Iris pigment epithelial cell (primary cell): ENCODE measurements at regions not wholly inside any gene's neighbourhood (a gene's known extent, or its start where the extent isn't known, plus 50 kb on each side); places are given as distances from the start of the nearest gene placed in this dataset.
"Not testable (repeated sequence)": the region's sequence is repeated elsewhere in the genome, so short reads cannot be mapped to it uniquely, and the experiment has no call there.

Source experiments
- DNase-seq: peaks from one replicate; pipeline ENCODE4 v3.0.0-alpha.2; 2011; ENCODE audit warnings: low read depth

DNA sequence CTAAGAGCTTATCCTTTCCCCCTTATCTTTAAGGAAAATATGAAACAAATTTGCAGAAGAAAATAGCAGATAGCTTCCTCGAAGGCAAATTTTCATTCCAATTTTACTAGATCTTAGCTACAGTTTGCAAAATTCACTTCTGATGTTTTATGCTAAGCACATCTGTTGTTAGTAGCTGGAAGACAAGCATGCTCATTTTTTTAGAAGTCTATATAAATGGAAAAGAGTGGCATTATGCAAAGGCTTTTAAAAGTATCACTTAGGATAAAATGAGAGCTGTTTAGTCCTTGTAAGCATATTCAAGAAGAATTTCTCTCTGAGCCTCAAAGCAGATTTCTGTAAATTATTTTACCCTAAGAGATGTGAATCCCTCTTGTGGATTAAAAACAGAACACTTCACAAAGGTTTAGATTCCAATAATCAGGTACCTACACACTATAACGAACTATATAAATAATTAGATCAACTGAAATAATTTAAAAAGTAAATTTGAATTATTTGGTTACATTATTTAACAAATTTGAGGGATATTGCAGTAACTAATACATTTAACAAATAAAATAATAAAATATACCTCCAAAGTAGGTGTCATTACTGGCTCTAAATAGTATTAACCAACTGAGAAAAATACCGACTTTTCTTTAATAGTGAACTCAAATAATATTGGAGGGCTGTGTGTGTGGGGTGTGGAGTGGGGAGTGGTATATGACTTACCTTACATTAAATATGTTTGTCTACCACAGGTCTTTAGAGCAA is 307.1 kb downstream of the SEMA3D start:
- DNase-seq: no peak

DNA sequence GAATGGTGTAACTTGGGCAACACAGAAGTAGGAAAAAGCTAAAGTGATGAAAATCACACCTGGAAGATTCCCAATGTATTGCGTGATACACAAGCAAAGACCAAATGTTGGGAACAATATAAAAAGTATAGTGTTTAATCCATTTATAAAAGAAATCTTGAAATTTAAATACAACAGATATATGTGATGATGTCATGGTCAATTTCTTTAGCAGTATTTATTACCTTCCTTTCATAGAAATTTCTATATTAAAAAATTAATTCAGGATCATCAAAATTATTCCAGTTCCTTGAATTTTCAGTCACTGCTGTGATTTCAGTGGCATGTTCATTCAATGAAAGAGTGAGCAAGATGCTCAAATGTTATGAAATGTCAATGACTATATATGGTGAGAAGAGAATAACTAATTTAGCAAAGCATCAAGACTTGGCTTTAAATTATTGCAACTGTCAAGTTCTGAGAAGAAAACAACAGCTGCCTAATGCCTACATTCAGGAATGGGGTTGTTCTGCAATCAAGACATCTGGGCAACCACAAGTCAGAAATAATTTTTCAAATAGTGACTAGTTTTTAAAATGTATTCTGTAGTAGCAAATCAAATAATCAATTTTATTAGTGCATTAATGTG is 308.8 kb downstream of the SEMA3D start:
- no peak for DNase-seq

DNA sequence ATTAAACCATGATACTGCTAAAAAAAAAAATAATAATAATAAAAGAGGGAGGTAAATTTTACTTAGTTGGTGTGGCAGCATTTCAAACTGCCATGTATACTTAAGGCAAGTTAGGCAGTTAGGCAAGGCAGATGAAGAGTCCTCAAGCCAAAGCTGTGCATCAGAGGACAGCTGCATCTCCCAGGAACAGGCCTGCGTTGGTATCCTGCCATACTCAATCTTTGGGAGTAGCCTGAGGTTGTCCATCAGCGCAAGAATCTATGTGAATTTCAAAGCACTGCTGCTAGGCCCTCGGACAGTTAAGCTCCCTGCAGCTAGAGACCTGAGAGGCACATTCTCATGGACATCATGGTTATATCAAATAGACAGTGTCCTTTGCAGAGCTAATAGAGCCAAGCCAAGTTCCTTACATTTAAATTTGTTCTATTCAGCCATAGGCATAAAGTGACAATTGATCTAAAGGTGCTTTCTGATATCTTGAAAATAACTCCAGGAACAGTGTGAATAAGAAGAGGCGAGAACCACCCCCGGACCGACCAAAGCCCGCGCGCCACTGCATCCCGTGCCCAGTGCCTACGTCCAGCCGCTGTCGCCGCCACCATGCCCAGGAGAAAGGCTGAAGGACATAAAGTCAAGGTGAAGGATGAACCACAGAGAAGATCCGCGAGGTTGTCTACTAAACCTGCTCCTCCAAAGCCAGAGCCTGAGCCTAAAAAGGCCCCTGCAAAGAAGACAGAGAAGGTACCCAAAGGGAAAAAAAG is 310.6 kb downstream of the SEMA3D start:
- no peak for DNase-seq

DNA sequence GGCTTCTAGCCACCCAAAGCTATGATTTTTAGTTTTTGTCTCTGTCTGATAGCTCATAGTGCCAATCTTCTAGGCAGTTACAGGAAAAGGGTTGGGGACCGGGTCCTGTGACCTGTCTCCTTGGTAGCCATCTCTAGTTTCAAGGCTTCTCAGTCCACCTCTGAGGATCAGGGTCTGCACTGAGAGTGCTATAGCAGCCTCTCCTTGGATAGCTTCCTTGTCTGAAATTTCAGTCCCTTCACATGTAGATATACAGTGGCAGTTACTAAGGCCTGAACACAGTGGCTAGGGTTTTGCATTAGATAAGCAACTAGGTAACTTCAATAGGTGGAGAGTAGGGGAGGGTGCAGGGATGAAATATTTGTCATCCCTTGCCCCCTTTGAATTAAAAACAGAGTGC is 321.3 kb downstream of the SEMA3D start:
- DNase-seq: no peak

DNA sequence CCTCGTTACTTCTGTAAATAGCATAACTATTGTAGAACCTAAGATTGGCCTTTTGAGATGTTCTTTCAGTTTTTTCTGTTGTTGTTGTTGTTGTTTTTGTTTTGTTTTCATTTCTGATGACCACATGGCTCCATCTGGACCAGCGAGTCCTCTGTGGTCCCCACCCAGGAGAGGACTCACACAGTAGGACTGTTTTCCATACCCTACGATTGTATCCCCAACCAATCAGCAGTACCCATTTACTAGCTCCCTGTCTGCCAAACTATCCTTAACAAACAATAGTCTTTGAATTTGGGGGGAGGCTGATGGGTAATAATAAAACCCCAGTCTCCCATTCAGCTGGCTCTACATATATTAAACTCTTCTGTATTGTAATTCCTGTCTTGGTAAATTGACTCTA is 329.5 kb downstream of the SEMA3D start:
- DNase-seq: no peak

GRCh38 chr7:84855758-84856157 is 331.1 kb downstream of the SEMA3D start:
- no peak for DNase-seq

DNA sequence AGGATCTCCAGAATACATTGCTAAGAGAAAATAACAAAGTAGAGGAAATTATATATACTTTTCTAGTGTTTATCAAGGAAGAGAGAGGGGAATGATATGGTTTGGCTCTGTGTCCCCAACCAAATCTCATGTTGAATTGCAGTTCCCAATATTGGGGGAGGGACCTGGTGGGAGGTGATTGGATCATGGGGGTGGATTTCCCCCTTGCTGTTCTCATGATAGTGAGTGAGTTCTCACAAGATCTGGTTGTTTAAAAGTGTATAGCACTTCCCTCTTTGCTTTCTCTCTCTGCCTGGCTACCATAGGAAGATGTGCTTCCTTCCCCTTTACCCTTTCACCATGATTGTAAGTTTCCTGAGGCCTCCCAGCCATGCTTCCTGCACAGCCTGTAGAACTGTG is 337.9 kb downstream of the SEMA3D start:
- DNase-seq: not testable (repeated sequence)

GRCh38 chr7:84848219-84848973 is 338.5 kb downstream of the SEMA3D start:
- DNase-seq: no peak

DNA sequence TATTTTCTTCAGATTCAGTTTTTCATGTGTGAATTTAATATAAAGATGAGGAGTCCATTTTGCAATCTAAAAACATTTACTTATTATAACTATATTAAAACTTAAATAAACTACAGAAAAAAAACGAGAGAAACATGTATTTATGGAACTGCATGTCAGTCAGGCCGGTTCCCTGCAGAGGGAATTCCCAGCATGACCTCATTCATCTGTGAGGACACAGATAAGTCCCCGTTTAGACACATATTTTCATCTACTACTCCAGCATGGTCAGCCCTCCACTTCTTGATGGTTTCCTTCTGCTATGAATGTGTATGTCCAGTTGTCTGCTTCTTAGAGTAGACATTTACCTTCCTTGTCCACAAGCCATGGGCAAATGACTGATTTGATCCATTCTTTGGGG is 339.1 kb downstream of the SEMA3D start:
- DNase-seq: peak; percentile 19

DNA sequence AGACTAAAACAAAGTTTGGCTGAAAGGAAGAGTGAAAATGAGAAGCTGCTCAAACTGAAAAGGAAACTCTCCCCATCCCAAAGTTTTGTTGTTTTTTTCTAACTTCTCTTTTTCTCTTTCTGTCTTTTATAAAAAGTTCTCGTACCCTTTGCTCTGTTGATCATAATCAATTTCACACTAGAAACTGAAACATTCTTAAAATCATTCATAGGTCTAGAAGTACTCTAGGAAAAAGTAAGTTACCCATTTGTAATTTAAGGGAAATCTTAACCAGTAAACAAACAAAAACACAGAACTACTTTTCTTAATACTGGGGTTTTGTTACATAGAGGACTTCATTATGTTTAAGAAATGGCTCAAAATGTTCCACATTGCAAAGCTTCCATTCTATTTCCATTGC is 339.8 kb downstream of the SEMA3D start:
- no peak for DNase-seq

GRCh38 chr7:84845971-84846370 is 340.9 kb downstream of the SEMA3D start:
- no peak for DNase-seq

- no peak for DNase-seq
Observed at GRCh38 chr7:84844771-84845170, 342.1 kb downstream of the SEMA3D start.

DNA sequence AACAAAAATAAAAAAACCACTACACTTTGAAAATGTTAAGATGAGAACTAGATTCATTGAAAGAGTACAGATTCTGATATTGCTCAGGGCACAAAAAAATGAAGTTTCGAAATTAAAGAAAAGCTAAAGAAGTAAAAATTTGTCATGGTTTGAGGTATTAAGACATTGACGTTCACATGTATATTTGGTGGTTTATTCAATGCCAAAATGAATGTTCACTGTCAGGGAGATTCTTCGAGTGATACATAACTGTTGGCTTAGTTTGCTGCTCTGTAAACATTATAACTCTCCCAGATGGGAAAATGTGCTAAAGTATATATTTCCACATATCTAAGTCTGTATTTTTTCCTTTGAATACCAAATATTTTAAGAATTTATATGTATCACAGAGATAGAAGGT is 345.0 kb downstream of the SEMA3D start:
- peak; percentile 86 for DNase-seq

- no peak for DNase-seq
Observed at GRCh38 chr7:84838857-84839256, 348.0 kb downstream of the SEMA3D start.

DNA sequence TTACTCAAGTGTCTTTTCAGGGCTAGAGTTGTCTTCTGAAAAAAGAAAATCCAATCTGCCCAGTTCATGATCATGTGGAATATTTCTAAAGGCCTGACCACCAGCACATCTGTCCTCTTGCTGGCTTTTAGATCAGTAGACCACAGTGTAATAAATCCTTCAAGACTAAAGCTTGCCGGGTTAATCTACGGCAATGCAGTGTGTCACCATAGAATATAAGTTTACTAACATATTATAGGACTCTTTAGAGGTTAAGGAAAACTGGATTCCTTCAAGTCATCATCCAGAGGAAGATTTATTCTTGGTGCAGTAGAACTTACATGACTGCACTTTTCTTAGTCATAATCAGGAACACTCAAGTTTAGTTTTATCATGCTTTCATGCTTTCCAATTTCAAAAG is 349.5 kb downstream of the SEMA3D start:
- no peak for DNase-seq

DNA sequence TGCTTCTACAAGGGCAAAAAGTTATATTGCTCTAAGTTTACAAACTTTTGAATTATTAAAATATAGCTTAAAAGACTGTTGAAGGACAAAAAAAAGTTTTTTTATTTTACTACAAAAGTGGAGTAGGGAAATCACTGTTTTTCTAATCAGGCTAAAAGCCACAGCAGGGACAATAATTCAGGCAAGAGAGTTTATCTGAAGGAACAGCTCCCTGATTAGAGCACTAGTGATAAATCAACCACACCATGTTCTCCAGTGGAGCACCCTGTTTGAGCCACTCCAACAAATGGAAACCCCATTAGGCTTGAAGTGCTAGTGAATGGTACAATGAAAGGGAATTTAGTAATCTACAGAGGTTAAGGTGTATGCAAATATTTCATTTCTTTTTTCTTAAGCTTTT is 357.1 kb downstream of the SEMA3D start:
- no peak for DNase-seq

GRCh38 chr7:84824057-84824651 is 362.7 kb downstream of the SEMA3D start:
- no peak for DNase-seq

- DNase-seq: no peak
Observed at GRCh38 chr7:84823530-84823929, 363.3 kb downstream of the SEMA3D start.

DNA sequence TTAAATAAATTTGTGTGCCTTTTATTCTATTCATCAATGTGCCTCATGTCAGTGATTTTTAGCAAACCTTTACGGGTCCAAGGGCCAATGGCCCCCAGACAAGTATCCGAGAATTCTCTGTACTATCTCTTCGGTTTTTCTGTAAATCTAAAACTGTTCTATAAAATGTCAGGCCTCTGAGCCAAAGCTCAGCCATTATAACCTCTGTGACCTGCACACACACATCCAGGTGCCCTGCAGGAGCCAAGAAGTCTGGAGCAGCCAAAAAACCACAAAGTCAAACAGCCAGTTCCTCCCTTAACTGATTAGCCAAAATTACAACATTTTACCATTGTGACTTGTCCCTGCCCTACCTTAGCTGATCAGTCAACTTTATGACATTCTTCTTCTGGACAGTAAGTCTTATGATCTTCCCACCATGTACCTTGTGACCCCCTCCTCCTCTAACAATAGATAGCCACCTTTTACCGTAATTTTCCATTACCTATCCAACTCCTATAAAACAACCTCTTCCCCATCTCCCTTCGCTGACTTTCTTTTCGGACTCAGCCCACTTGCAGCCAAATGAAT is 363.8 kb downstream of the SEMA3D start:
- DNase-seq: no peak

DNA sequence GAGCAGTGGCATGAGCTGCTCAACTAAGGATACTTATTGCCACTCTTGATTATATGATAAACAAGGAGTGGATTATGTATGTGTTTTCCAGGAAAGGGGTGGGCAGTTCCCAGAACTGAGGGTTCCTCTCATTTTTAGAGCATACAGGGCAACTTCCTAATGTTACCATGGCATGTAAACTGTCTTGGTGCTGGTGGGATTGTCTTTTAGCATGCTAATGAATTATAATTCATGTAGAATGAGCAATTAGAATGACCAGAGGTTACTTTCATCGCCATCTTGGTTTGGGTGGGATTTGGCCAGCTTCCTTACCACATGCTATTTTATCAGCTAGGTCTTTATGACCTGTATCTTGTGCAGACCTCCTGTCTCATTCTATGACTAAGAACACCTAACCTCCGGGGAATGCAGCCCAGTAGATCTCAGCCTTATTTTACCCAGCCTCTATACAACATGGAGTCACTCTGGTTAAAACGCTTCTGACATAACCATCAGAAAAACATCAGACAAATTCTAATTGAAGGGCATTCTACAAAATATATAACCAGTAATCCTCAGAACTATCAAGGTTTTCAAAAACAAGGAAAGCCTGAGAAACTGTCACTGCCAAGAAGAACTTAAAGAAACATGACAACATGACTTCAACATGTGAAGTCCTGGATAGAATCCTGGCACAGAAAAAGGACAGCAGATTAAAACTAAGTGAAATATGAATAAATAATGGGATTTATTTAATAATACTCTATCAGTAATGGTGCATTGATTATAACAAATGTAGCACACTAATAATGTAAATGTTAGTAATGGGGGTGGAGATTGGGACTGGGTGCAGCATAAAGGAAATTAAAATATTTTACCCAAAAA is 365.0 kb downstream of the SEMA3D start:
- DNase-seq: no peak

- no peak for DNase-seq
Observed at GRCh38 chr7:84820481-84820880, 366.4 kb downstream of the SEMA3D start.
